HUES6 (cell line): ENCODE measurements at regions not wholly inside any gene's neighbourhood (a gene's known extent, or its start where the extent isn't known, plus 50 kb on each side); places are given as distances from the start of the nearest gene placed in this dataset.
A peak's percentile ranks its signal among the peaks of the same experiment; 100 is the strongest.

ENCODE experiments used
- H3K27ac ChIP-seq: 2 replicates; pipeline ENCODE4 v1.7.0; 2013; ENCODE audit warnings: low read depth, mild to moderate bottlenecking, low read length, inconsistent platforms
- H3K27me3 ChIP-seq: 2 replicates; pipeline ENCODE4 v1.6.1; 2013; ENCODE audit warnings: low read length; ENCODE audit not compliant: control insufficient read depth, insufficient read depth
- H3K36me3 ChIP-seq: 2 replicates; pipeline ENCODE4 v1.6.1; 2013; ENCODE audit warnings: low read length; ENCODE audit not compliant: control insufficient read depth, insufficient read depth
- H3K4me1 ChIP-seq: 2 replicates; pipeline ENCODE4 v1.6.1; 2013; ENCODE audit warnings: low read length; ENCODE audit not compliant: control insufficient read depth, insufficient read depth
- H3K4me3 ChIP-seq: 2 replicates; pipeline ENCODE4 v1.5.1; 2013; ENCODE audit warnings: low read depth, low read length
- H3K9ac ChIP-seq: one replicate; pipeline ENCODE4 v1.6.1; 2013; ENCODE audit warnings: mild to moderate bottlenecking, low read length
- H3K9me3 ChIP-seq: 2 replicates; pipeline ENCODE4 v1.6.1; 2013; ENCODE audit warnings: low read depth, low read length; ENCODE audit not compliant: control insufficient read depth, insufficient read depth

- H3K9me3 ChIP-seq = no peaks in the 10 kb centered on the region
- H3K36me3 ChIP-seq = no peaks in the 10 kb centered on the region
- no peaks in the 10 kb centered on the region; the same call in 1 of the 2 replicates for H3K4me1 ChIP-seq
- H3K9ac ChIP-seq = no peak overlapping the region
- H3K27me3 ChIP-seq = no peaks in the 10 kb centered on the region
- no peak overlapping the region for H3K4me3 ChIP-seq
- H3K27ac ChIP-seq = no peak overlapping the region
Observed at GRCh38 chr4:108527723-108528122, 92.7 kb upstream of the RPL34 start.

- no peak overlapping the region for H3K9ac ChIP-seq
- no peaks in the 10 kb centered on the region for H3K36me3 ChIP-seq
- no peaks in the 10 kb centered on the region for H3K9me3 ChIP-seq
- no peaks in the 10 kb centered on the region for H3K4me1 ChIP-seq
- H3K27me3 ChIP-seq = no peaks in the 10 kb centered on the region
- H3K27ac ChIP-seq = no peak overlapping the region
- no peak overlapping the region for H3K4me3 ChIP-seq
Observed at GRCh38 chr4:108520807-108521206, 99.6 kb upstream of the RPL34 start.

DNA sequence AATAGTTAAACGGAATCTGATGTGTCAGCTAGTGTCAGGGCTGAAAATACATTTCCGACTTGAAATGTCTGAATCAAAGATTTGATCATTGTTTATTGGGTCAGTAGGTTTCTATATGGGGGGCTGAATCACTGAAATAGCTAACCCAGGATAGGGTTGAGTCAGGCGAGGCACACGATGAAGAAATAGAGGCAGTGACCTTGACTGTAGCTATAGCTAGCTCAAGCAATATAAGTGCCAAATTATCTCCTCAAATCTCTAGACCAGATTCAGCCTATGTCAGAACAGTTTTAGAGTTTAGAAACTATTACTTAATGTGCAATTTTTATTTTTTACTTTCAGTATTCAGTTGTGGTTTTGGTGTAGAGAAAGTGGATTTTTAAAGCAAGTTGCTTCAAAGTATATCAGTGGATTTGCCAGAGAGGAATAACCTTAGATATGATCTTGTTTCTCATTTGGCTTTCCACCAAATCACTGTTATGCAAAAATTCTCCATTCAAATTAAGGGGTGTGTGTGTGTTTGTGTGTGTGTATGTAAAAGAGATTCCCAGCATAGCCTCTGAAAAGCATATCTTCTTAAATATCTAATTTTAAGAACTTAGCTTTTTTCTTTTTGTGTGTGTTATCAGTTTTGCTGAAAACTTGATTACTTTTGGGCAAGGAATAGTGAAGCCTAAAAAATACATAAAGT is 100.3 kb upstream of the RPL34 start:
- no peak overlapping the region for H3K9ac ChIP-seq
- no peaks in the 10 kb centered on the region for H3K9me3 ChIP-seq
- H3K36me3 ChIP-seq = no peaks in the 10 kb centered on the region
- no peak overlapping the region for H3K4me3 ChIP-seq
- no peaks in the 10 kb centered on the region for H3K27me3 ChIP-seq
- no peaks in the 10 kb centered on the region for H3K4me1 ChIP-seq
- no peak overlapping the region for H3K27ac ChIP-seq

- no peak overlapping the region for H3K27ac ChIP-seq
- H3K9me3 ChIP-seq = no peaks in the 10 kb centered on the region
- H3K4me3 ChIP-seq = no peak overlapping the region
- H3K4me1 ChIP-seq = no peaks in the 10 kb centered on the region
- H3K27me3 ChIP-seq = 0 out of 2 replicates have a peak, but pooled peaks cover under 1% of the 10 kb centered on the region
- no peaks in the 10 kb centered on the region for H3K36me3 ChIP-seq
- no peak overlapping the region for H3K9ac ChIP-seq
Observed at GRCh38 chr4:108519208-108519833, 101.1 kb upstream of the RPL34 start.

DNA sequence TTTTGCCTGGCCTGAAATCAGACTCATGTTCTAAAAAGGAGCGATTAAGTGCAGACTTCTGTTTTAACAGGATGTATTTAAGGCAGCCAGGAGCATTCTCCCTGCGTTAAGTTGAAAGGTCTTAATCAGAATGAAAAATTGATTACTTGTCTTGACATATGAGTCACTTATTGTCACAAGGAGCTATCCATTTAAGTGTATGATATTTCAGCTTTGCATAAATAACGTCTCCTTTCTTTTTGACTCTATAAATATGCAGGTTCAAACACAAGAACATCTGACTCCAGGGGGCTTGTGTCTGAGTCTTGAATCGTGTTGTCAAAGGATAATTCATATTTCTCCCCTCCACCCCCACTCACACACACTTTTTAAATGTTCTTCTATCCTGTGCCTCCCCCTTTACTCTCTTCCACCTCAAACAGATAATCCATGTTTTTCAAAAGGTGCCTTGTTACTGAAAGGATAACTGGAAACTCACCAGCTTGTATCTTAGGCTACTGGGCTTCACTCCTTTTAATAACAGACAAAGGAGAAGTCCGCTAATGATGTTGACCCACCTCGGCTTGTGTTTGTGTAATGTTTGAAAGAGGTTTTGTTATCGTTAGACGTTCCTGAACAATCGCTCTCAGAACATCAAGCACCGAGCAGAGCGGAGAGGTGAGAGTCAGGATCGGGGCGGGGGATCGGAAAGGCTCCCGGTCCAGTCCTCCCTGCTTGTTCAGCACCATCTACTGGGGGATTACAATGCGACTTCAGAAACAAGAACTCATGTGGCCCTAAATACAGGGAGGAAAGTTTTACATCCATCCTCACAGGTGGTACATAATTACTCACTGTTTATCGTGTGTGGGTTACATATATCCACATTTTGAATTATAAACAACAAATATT is 107.5 kb upstream of the RPL34 start:
- Histone ChIP-seq H3K4me1 (0 out of 2 replicates have a peak, but pooled peaks cover 5% of the 10 kb centered on the region), H3K9ac (no peak overlapping the region), H3K4me3 (peak overlapping the region; percentile 35), H3K27me3 (peaks cover 24% of the 10 kb centered on the region), H3K36me3 (no peaks in the 10 kb centered on the region), H3K9me3 (no peaks in the 10 kb centered on the region), H3K27ac (no peak overlapping the region)

- Histone ChIP-seq H3K27ac (no peak overlapping the region), H3K4me3 (no peak overlapping the region), H3K9me3 (no peaks in the 10 kb centered on the region), H3K9ac (no peak overlapping the region), H3K36me3 (no peaks in the 10 kb centered on the region), H3K27me3 (peaks cover 24% of the 10 kb centered on the region), H3K4me1 (0 out of 2 replicates have a peak, but pooled peaks cover 5% of the 10 kb centered on the region)
Observed at GRCh38 chr4:108511618-108512017, 108.8 kb upstream of the RPL34 start.

- Histone ChIP-seq H3K4me1 (no peaks in the 10 kb centered on the region), H3K36me3 (no peaks in the 10 kb centered on the region), H3K9ac (no peak overlapping the region), H3K27me3 (no peaks in the 10 kb centered on the region), H3K27ac (no peak overlapping the region), H3K9me3 (peaks cover 9% of the 10 kb centered on the region), H3K4me3 (no peak overlapping the region)
Observed at GRCh38 chr4:108502356-108502755, 118.0 kb upstream of the RPL34 start.

DNA sequence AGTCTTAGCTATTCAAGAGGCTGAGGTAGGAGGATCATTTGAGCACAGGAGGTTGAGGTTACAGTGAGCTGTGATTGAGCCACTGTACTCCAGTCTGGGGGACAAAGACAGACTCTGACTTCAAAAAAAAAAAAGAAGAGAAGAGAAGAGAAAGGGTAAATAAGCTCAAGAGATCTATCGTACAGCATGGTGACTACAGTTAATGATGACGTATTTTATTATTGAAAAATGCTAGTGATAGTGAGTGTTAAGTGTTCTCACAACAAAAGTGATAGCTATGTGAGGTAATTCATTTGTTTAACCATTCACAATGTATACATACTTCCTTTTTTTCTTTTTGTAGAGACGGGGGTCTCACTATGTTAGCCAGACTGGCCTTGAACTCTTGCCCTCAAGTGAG is 121.5 kb upstream of the RPL34 start:
- no peaks in the 10 kb centered on the region for H3K27me3 ChIP-seq

DNA sequence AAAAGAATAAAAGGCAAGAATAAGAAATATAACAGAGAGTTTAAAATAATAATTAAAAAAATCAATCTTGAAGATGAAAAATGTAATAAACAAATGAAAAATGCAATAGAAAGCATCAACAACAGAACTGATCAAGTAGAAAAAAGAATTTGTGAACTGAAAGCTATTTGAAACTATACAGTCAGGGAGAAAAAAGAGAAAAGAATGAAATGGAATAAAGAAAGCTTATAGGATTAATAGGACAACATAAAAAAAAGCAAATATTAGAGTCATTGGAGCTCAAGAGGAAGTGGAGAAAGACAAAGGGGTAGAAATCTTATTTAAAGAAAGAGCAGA is 126.8 kb upstream of the RPL34 start:
- Histone ChIP-seq H3K4me1 (no peaks in the 10 kb centered on the region), H3K9ac (no peak overlapping the region), H3K36me3 (no peaks in the 10 kb centered on the region), H3K4me3 (no peak overlapping the region), H3K27ac (no peak overlapping the region), H3K9me3 (no peaks in the 10 kb centered on the region; the same call in 1 of the 2 replicates), H3K27me3 (no peaks in the 10 kb centered on the region)

More for the DNA sequence above, 121.5 kb upstream of the RPL34 start:
- H3K4me3 ChIP-seq = no peak overlapping the region
- peaks cover 9% of the 10 kb centered on the region for H3K9me3 ChIP-seq
- H3K9ac ChIP-seq = no peak overlapping the region
- no peaks in the 10 kb centered on the region for H3K36me3 ChIP-seq
- no peak overlapping the region for H3K27ac ChIP-seq
- H3K4me1 ChIP-seq = no peaks in the 10 kb centered on the region

- Histone ChIP-seq H3K27me3 (no peaks in the 10 kb centered on the region), H3K36me3 (no peaks in the 10 kb centered on the region), H3K4me1 (no peaks in the 10 kb centered on the region), H3K9me3 (no peaks in the 10 kb centered on the region; the same call in 1 of the 2 replicates), H3K27ac (no peak overlapping the region), H3K4me3 (no peak overlapping the region), H3K9ac (no peak overlapping the region)
Observed at GRCh38 chr4:108492816-108493595, 127.4 kb upstream of the RPL34 start.
